NCI-H1694 (cell line): ENCODE measurements at regions not wholly inside any gene's neighbourhood (a gene's known extent, or its start where the extent isn't known, plus 50 kb on each side); places are given as distances from the start of the nearest gene placed in this dataset.
"Not testable (repeated sequence)": the region's sequence is repeated elsewhere in the genome, so short reads cannot be mapped to it uniquely, and the experiment has no call there.

ENCODE experiments used
- DNase-seq: peaks from one replicate; lab custom pipeline; 2025; lab: John Stamatoyannopoulos, UW

- DNase-seq = no peak
These were observed 305.1 kb downstream of the NPHP4 start for GRCh38 chr1:5686925-5687706.

GRCh38 chr1:5686195-5686594 is 306.0 kb downstream of the NPHP4 start:
- no peak for DNase-seq

GRCh38 chr1:5685446-5686040 is 306.7 kb downstream of the NPHP4 start:
- no peak for DNase-seq

GRCh38 chr1:5684791-5685190 is 307.4 kb downstream of the NPHP4 start:
- DNase-seq = no peak

- DNase-seq = no peak
These were observed 308.8 kb downstream of the NPHP4 start for GRCh38 chr1:5683446-5683845.

- no peak for DNase-seq
These were observed 309.5 kb downstream of the NPHP4 start for GRCh38 chr1:5682626-5683225.

GRCh38 chr1:5681654-5682053 is 310.6 kb downstream of the NPHP4 start:
- no peak for DNase-seq

- DNase-seq = no peak
These were observed 311.6 kb downstream of the NPHP4 start for GRCh38 chr1:5680600-5680999.

GRCh38 chr1:5678759-5679158 is 313.5 kb downstream of the NPHP4 start:
- no peak for DNase-seq

GRCh38 chr1:5672355-5672754 is 319.9 kb downstream of the NPHP4 start:
- not testable (repeated sequence) for DNase-seq

- DNase-seq = no peak
These were observed 321.5 kb downstream of the NPHP4 start for GRCh38 chr1:5670590-5671350.

GRCh38 chr1:5667513-5668325 is 324.5 kb downstream of the NPHP4 start:
- DNase-seq = peak; percentile 66

GRCh38 chr1:5664906-5665875 is 327.0 kb downstream of the NPHP4 start:
- no peak for DNase-seq

GRCh38 chr1:5664081-5664768 is 328.0 kb downstream of the NPHP4 start:
- no peak for DNase-seq

GRCh38 chr1:5662744-5663126 is 329.5 kb downstream of the NPHP4 start:
- DNase-seq = no peak

GRCh38 chr1:5662086-5662743 is 330.0 kb downstream of the NPHP4 start:
- DNase-seq = no peak

- DNase-seq = no peak
These were observed 330.8 kb downstream of the NPHP4 start for GRCh38 chr1:5661196-5662085.
